ENCODE measurements at regions not wholly inside any gene's neighbourhood (a gene's known extent, or its start where the extent isn't known, plus 50 kb on each side); places are given as distances from the start of the nearest gene placed in this dataset.

DNA sequence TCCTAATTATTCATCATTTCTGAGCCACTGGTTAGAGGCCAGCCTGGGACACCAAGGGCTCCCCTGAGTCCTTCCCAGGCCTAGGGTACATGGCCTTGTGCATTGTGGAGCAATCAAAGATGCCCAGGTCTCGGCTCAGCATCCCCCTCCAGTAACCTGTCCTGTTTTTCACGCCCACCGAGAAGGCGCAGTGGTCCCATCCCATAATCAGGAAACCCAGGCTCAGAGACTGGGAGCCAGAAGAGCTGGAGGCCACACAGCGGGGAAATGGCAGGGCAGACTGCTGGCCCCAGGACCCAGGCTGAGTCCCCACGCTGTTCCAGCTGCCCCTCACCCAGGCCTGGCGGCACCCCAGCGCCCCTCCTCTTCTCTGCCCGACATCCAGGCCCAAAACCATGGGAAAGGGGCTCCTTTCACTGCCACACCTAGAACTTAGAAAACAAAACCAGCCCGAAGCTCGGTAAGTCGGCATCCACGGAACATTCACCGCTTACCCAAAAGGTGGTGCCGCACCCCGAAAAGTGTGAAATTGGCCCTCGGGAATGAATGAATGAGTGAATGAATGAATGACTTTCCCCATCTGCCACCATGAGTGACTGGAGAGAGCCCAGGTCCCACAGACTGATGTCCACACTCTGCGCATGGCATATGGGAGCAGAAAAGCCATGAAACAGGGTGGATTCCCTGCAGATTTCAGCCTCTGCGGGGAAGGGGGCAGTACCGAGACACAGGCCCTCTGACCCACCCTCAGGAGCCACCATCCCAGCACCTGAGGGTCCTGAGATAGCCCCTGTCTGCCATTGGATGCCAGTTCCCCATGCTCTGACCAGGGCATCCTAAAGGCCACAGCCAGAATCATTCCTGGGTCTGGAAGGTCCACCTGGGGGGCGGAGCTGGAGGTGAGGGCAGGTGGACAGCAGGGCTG lies 132.5 kb downstream of the OLFM1 start:
- no peak for DNase-seq

DNA sequence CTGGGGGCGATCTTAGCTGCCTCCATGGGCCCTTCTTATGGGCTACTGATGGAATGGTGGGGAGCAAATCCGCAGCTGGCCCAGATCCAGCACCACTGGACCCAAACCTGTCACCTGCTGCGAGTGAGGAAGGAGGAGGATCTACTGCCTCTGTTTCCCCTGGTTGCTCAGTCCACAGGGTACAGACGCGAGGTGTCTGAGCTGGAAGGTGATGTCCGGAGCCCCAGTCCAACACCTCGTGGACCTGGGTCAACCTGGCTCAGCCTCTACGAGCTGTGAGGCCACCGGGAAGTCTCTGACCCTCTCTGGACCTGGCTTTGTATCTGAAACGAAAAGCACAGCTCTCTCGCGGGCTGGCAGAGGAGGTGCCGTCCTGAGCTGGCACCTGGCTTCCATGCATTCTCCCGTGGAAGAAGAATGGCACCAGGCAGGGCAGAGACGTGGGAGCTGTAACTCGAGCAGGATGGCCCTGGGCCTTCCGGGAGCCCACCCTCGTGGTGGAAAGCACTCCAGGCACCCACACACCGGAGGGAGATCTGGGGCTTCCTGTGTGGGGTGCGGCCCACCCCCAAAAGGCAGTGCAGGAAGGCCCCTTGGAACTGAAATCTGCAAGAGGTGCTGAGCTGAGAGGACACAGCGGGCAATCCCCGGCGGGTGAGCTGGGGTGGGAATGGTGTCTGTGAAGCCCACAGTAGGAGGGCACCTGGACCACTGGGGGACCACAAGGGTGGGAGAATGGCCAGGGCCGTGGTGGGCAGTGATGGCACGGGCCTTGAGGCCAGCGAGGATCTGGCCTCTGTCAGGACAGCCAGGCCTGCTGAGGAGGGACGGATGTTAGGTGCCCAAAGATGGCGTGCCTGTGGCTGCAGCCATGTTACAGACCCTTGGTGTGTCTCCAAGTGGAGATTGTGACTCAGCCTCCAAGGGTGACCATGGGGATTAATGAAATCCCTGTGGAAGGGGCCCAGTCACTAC lies 133.4 kb downstream of the OLFM1 start:
- no peak for DNase-seq

DNA sequence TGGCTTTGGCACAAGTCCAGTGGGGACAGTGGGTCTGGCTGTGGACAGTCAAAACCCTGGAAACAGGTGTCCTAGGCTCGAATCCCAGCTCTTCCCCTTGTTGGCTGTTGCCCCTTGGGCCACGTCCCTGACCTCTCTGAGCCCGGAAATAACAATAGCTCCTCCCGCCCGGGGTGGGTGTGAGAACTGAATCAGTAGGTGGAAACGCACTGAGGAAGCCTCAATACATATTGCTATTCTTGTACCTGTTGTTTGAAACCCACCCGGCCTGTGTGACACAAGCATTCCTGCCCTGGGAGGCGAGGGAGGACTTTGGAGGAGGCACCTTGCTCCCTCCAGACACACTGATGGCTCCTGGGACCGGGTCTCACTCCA lies 134.1 kb downstream of the OLFM1 start:
- DNase-seq, result no peak

DNA sequence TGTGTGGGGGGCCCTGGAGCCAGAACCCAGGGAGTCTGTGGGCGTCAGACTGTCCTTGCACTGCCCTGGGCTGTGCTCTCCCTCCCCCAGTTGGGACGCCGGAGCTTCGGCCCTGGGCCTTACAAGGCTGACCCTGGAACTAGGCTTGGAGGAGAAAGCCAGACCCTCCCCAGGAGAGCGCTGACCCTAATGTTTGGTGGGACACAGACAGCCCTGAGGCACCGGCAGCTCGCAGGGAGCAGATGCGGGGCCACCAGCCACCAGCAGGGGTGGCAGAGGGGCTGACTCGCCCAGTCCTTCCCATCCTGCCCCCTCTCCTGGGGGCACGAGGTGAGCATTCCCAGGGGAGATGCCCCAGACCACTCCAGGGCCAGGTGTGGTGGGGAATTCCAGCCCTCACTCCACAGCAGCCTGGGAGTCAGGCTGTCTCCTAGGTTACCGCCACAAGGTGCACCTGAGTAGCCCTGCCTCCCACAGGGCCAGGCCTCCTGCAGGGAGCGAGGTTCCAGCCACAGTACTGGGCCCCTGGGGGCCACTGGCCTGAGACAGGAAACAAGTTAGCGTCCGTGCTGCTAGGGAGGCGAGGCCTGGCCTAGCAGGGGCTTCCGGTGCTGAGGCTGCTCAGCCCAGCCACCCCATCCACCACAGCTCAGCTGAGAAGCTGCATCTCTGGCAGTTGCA lies 134.6 kb downstream of the OLFM1 start:
- no peak for DNase-seq

DNA sequence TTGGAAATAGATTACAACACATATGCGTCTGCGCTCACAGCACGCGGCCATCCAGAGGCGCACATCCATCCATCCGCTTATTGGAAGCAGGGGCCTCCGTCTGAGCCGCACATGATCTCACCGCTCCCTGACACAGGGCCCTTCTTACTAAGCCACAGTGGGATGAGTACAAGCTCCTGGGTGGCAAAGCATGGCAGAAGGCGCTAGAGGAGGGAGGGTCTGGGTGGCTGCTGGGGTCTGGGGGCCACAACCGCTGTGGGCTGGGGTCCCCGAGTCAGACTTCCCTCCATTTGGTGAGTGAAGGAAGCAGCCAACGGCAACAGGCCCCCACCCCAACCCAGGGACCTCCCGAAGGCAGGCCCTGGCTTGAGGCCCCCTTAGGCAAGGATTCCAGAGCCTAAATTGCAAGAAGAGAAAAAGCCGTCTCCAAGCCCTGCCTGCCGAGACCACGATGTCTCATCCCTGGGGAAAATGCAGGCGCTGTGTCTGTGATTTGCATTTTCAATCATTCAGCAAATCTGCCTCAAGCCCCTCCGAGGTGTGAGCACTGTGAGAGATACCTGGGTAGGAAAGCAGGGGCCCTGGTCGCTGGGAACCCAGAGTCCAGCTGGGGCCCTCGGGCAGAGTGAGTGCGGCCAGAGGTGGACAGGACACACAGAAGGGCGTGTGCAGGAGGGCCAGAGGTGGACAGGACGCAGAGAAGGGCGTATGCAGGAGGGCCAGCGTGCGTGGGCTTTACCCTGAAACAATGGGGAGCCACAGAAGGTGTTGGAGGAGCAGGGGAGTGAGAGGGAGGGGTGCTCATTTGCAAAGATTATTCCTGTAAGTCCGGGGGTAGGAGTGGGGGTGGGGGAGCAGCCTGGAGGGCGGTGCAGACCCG lies 135.7 kb downstream of the OLFM1 start:
- DNase-seq, result no peak

DNA sequence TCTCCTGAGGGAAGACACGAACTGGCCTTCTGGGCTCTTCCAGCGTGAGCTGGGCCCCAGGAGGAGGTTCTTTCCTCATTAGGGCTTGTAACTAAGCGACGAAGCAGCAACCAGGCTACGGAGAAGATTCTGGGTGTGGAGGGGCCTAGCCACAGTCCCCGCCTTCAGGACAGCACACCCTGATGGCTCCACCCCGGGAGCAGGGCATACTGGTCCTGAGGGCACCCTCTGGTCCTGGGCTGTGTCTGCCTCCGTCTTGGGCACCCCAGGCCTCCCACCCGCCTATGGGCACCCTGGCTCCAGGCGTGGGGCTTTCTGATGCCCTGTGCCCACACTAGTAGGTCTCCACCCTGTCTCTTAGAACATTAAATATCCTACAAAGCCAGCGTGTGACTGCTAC lies 136.4 kb downstream of the OLFM1 start:
- DNase-seq, result no peak

DNA sequence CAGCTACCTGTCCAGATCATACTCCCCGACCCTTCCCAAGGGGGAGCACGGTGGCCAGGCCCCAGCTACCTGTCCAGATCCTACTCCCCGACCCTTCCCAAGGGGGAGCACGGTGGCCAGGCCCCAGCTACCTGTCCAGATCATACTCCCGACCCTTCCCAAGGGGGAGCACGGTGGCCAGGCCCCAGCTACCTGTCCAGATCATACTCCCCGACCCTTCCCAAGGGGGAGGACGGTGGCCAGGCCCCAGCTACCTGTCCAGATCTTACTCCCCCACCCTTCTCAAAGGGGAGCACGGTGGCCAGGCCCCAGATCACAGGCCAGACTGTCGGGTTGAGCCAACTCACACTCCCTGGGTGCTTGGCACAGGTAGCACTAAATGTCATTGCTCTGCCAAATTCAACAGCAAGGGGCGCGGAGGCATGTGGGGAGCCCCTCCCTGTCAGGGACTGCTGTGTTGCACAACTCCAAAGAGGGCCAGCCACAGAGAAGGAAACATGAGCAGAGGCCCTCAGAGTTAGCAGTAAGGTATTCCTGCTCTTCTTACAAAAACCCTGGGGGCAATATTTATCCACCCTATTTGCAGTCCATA lies 136.9 kb downstream of the OLFM1 start:
- DNase-seq, result no peak

DNA sequence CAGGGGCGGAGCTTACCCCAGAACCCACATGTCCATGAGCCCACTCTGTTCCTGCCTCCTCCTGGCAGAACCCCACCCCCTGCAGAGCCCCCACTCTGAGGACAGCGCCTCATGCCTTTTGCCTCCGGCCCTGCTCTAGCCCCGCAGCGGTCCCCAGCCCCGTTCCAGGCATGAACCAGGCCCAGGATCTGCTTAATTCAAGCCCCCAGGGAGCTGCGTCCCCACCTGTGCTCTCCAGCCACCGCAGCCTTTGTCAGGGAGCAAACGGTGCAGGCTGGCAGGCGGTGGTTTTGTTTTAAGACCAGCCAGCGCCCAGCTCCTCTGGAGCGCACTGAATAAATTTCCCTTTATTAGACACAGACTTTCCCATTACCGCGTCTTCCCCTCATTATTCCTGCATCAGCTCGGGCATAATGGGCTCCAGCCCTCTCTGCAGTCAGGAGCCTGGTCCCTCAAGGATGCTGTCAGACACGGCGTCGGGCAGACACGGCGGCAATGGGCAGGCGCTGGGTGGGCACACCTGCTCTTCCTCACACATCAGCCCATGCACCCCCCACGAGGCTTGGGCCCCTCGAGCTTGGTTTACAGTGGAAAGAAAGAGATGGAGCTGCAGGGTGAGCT lies 137.6 kb downstream of the OLFM1 start:
- DNase-seq, result no peak

DNA sequence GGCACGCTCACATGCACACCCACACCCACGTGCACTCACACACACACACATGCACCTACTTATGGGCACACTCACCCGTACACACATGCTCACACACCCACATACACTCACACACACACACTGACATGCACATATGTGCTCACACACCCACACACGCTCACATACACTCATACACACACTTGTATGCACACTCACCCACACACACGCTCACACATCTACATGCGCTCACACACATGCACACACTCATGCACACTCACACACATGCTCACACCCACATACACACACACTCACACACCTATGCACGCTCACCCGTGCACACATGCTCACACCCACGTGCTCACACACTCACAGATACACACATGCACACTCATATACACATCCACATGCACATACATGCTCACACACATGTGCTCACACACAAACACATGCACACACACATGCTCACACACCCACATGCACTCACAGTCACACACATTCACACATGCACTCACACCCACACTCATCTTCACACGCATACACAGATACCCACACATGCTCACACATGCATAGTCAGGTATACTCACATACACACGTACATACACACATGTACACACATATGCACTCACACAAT lies 138.3 kb downstream of the OLFM1 start:
- no peak for DNase-seq

DNA sequence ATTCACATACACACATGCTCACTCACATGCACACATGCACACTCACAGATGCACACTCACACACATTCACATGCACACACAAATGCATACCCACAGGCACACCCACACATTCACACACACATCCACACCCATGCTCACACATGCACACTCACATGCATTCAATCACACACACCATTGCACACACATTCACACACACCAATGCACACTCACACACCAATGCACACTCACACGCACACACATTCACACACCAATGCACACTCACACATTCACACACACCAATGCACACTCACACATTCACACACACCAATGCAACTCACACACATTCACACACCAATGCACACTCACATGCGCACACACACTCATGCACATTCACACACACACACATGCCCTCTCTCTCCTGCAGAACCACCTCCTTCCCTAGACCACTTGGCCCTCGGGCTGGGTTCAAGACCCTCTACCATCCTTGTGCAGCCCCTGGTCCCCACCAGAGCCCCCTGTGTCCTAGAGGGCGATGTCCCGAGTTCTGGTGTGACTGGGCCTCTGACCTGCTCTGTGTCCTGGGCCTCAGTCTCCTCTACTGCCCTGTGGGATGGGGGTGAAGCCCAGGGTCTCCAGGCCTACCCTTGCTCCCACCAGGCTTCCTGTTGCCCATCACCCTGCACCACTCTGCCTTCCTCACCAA lies 139.0 kb downstream of the OLFM1 start:
- no peak for DNase-seq

DNA sequence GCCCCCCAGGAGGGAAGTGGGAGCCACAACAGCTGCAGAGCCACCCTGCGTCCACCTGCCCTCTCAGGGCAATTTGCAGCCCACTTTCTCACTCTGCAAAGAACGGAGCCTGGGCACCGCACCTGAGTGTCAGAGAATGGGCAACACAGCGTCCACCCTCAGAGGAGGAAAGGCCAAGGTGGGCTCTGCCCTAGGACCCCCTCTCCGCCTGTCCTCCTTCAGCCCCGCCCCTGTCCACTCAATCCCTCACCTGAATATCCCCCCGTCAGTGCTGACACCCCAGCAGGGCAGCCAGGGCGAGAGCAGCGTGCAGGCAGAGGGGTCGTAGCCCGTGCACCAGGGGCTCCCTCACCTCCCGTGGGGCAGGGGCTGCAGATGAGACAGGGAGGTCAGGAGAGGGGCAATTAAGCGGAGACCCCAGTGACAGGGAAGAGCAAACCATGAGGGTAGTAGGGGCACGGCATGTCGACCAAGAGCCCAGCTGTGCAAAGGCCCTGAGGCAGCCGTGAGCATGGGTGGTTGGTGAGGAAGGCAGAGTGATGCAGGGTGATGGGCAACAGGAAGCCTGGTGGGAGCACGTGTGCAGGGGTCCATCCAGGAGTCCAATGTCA lies 140.3 kb downstream of the OLFM1 start:
- no peak for DNase-seq

DNA sequence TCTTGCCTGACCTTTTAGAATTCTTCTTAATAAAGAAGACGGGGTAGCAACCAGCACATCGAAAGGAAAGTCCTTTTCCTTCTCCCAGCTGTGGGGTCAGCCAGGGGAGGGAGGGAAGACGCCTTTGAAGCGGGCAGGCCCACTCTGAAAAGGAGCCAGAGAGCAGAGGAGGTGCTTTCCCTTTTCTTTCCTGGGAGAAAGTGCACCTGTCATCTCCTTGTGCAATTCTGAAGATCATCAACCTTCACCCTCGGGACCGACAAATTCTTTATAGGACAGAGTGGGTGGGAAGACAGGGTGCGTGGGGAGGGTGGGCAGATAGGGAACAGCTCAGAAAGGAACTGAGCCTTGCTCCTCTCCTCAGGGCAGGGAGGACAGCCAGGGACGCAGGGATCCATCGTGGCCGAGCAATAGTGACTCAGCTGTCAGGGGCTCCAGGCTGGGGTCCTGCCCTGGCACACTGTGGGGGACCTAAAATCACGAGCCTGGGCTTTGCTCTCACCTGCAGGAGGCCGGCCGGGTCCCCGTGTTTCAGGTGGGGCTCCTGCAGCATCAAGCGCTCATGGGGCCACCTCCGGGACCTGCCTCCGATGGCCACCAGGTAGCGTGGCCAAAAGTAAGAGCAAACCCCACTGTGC lies 141.0 kb downstream of the OLFM1 start:
- no peak for DNase-seq

DNA sequence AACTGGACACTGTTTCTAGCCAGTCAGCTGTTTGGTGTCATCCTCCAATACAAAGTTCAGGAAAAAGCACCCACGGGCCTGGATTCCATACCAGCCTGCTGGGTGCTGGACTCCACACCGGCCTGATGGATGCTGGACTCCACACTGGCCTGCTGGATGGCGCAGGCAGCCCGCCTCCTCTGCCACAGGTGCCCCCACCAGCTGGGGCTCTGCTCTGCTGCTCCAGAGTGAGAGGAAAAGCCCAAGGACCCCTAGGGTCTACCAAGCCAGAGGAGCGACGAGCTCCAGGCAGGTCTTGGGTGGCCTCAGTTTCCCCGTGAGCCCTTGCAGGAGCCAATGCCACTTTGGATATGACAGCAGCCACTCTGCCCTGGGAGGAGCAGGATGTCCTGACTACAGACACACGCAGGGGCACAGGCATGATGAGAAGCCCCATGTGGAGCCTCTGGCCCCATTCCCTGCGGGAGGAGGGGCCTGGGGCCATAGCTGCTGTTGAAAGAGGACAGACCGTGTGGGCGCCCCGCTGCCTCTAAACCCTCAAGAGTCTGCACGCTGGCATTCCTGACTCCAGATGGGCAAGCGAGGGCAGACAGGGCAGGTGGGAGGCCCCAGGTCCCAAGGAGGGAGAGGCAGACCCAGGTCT lies 141.6 kb downstream of the OLFM1 start:
- DNase-seq, result no peak

DNA sequence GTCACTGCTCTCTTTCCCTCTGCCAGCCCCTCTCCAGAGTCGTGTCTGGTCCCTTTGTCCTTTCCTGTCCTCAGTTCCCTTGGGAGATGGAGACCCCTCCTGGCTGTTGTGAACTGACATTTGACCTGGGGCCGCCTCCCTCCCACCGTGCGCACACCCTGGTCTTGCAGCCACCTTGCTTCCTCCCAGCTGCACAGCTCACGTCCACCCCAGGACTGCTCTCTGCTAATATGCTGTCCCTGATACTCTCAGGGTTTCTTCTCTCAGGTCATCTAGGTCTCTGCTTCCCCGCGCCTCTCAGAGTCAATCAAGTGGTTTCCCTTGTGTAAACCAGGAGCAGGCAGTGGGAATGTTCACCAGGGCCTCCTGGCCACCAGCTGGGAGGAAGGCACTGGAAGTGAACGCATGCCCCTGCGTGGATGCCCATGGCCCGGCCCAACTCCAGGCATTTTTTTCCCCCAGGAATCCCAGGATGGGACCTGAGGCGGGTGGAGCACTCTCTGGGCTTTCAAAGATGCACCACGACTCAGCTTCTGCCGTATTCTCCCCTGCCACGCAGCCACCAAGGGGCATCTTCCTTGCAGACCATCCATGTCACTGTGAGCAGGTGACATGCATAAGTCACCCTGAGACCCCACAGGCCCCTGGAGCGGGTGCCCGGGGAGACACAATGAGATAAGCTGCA lies 142.4 kb downstream of the OLFM1 start:
- DNase-seq, result no peak

DNA sequence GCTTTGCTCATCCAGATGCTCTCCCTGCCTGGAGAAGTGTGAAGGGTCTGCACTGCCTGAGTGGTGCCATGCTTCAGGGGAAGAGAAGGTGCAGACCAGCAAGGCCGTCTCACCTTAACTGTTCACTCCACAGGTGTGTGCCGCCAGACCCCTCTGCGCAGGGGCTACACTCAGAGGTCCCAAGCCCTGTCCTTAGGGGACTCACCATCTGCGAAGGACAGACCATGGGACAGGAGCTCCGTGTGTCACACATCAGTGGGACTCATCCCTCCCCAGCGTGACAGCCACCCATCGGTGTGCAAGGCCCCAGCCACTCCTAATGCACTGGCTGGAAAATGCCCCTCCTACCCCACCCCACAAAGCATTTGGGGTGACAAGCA lies 142.9 kb downstream of the OLFM1 start:
- DNase-seq, result no peak

DNA sequence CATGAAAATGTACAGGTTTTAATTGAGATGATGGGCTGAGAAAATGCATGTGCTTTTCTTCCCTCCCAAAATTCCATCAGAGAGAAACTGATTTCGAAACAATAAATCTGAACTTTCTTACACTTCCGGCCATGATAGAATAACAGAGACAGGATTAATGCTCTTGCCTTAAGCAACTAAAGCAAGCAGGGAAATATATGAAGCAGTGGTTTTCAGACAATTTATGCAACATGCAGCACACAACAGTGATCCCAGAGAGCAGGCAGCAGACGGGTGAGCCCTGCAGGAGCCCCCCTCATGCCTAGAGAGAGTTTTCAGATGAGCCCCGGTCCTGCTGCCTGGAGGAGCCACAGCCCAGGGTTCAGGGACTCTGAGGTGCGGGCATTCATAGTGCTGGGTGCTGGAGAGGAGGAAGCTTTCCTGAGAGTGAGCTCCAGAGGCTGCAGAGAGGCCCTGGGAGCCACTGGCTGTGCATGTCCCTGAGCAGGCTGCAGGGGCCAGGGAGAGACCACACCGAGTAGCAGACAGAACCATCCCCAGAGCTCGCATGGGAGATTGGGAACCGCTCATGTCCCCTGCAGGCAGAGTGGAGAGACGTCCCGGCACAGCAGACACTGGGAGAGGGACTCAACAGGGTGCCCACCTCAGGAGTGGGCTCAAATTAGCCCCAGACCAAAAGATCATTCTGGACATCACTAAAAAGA lies 143.5 kb downstream of the OLFM1 start:
- DNase-seq, result no peak
